GM13977 (cell line): ENCODE measurements at regions not wholly inside any gene's neighbourhood (a gene's known extent, or its start where the extent isn't known, plus 50 kb on each side); places are given as distances from the start of the nearest gene placed in this dataset.

Experiments used
- DNase-seq: peaks from one replicate; pipeline ENCODE4 v3.0.0; 2012; ENCODE audit warnings: low spot score
- CTCF ChIP-seq: IDR thresholded peaks from 2 replicates; pipeline ENCODE4 v1.5.1; 2012; ENCODE audit warnings: mild to moderate bottlenecking, control low read depth; ENCODE audit not compliant: insufficient read depth; ENCODE audit errors: extremely low read depth, missing control alignments
- in situ Hi-C: fragments of 300-500 bp; cut with MboI; formaldehyde crosslinking; loops from one replicate; pipeline ENCODE4 v1.12.0; 2022; ENCODE audit warnings: low sequenced_read_pairs, low pct_unique_long_range_greater_than_20kb, mixed read lengths, inconsistent platforms; ENCODE audit not compliant: unreplicated experiment

DNA sequence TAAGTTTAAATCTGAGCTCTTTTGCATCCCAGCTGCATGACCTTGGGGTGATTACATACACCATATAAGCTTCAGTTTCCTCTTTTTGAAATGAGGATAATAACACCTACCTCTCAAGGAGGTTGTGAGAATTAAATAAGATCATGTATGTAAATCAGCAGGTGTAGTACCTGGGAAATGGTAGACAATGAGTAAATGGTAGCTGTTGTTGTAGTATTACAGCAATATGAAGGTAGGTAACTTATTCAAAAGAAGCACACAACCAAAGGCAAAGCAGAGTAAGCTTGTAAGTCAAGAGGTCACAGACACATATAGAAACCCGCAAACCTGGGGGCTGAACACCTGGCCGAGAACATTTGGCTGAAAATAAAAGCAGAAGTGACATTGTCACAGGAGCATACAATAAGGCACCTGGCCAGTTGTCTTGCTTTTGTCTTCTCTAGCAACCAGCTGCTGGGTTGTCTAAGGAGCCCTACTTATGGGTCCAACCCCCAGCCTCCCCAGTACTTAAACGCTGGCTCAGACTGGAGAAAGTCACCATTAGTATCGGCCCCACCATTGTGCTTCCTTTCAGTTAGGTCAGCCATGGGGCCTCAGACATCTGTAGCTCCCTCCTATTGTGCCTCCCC lies 203.6 kb upstream of the MKLN1 start:
- DNase-seq, result peak; percentile 76
- in situ Hi-C loops, result no loop called here
- no peak for TF ChIP-seq CTCF

GRCh38 chr7:131124867-131125266 lies 202.8 kb upstream of the MKLN1 start:
- in situ Hi-C loops, result no loop called here
- DNase-seq, result no peak
- TF ChIP-seq CTCF, result no peak

- in situ Hi-C loops, result no loop called here
- no peak for DNase-seq
- TF ChIP-seq CTCF, result no peak
Measured at GRCh38 chr7:131130324-131130723, 197.4 kb upstream of the MKLN1 start.

GRCh38 chr7:131131012-131131745 lies 196.5 kb upstream of the MKLN1 start:
- in situ Hi-C loops, result no loop called here
- no peak for TF ChIP-seq CTCF
- DNase-seq, result no peak

GRCh38 chr7:131131746-131132431 lies 195.8 kb upstream of the MKLN1 start:
- no peak for DNase-seq
- in situ Hi-C loops, result no loop called here
- no peak for TF ChIP-seq CTCF

DNA sequence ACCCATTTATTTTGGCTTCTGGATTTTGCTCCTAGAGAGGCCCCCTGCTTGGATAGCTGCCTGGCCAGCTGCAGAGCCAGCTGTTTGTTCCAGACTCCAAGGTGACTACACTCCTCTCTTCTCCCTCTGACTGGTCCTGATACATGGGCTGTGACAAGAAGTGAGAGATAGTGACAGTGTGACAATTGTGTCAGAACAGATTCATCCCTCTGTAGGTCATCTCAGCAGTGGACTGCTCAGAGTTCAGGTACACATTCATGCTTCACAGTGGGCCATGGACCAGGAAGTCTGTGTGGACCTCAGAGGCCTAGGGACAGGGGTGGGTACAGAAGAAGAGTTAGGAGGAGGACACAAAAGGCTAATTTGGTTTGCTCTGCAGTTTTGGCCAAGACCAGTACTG lies 188.2 kb upstream of the MKLN1 start:
- no peak for DNase-seq
- in situ Hi-C loops, result no loop called here
- TF ChIP-seq CTCF, result no peak
